Activated CD4-positive, alpha-beta T cell treated with anti-CD3 and anti-CD28 coated beads for 24 hours (primary cell): ENCODE measurements at regions not wholly inside any gene's neighbourhood (a gene's known extent, or its start where the extent isn't known, plus 50 kb on each side); places are given as distances from the start of the nearest gene placed in this dataset.

Experiments used
- DNase-seq, 2 donors: peaks; one replicate each; pipeline ENCODE4 v3.0.0-alpha.2; 2020; ENCODE audit warnings: low read depth in 2 of 2

- no peak for DNase-seq
Observed at GRCh38 chr7:94054130-94054529, 50.0 kb upstream of the BET1 start.

GRCh38 chr7:94055963-94056362, 51.8 kb upstream of the BET1 start:
- DNase-seq: no peak

GRCh38 chr7:94056796-94057207, 52.6 kb upstream of the BET1 start:
- DNase-seq: no peak

GRCh38 chr7:94057955-94058354, 53.8 kb upstream of the BET1 start:
- DNase-seq: no peak

- DNase-seq: no peak
Observed at GRCh38 chr7:94059746-94060145, 55.6 kb upstream of the BET1 start.

GRCh38 chr7:94060752-94061151, 56.6 kb upstream of the BET1 start:
- DNase-seq: no peak

GRCh38 chr7:94061326-94061725, 57.2 kb upstream of the BET1 start:
- DNase-seq: no peak

GRCh38 chr7:94062372-94062771, 58.2 kb upstream of the BET1 start:
- DNase-seq: no peak

GRCh38 chr7:94064541-94065191, 60.5 kb upstream of the BET1 start:
- no peak for DNase-seq

- no peak for DNase-seq
Observed at GRCh38 chr7:94067047-94067446, 62.9 kb upstream of the BET1 start.

- no peak for DNase-seq
Observed at GRCh38 chr7:94067506-94067905, 63.4 kb upstream of the BET1 start.

- DNase-seq: no peak
Observed at GRCh38 chr7:94069162-94069739, 65.1 kb upstream of the BET1 start.

GRCh38 chr7:94080551-94080950, 76.4 kb upstream of the BET1 start:
- no peak for DNase-seq

GRCh38 chr7:94082126-94082525, 78.0 kb upstream of the BET1 start:
- DNase-seq: no peak

- peak; percentile 6 to 35 for DNase-seq
Observed at GRCh38 chr7:94087664-94088352, 83.7 kb upstream of the BET1 start.

GRCh38 chr7:94088560-94088959, 84.4 kb upstream of the BET1 start:
- no peak for DNase-seq

- no peak for DNase-seq
Observed at GRCh38 chr7:94089806-94090205, 85.7 kb upstream of the BET1 start.

GRCh38 chr7:94092980-94093379, 88.8 kb upstream of the BET1 start:
- no peak for DNase-seq

GRCh38 chr7:94094298-94094697, 90.1 kb upstream of the BET1 start:
- no peak for DNase-seq

GRCh38 chr7:94095316-94096009, 91.3 kb upstream of the BET1 start:
- DNase-seq: no peak

- no peak for DNase-seq
Observed at GRCh38 chr7:94099679-94100078, 95.5 kb upstream of the BET1 start.

- DNase-seq: no peak
Observed at GRCh38 chr7:94100723-94101345, 96.7 kb upstream of the BET1 start.
